ENCODE measurements at regions not wholly inside any gene's neighbourhood (a gene's known extent, or its start where the extent isn't known, plus 50 kb on each side); places are given as distances from the start of the nearest gene placed in this dataset.

- Histone ChIP-seq H3K27ac (no peak overlapping the region), H3K36me3 (no peaks in the 10 kb centered on the region), H3K4me3 (no peak overlapping the region), H3K9me3 (no peaks in the 10 kb centered on the region), H3K27me3 (no peaks in the 10 kb centered on the region), H3K4me1 (no peaks in the 10 kb centered on the region)
- TF ChIP-seq, protein P1, sequence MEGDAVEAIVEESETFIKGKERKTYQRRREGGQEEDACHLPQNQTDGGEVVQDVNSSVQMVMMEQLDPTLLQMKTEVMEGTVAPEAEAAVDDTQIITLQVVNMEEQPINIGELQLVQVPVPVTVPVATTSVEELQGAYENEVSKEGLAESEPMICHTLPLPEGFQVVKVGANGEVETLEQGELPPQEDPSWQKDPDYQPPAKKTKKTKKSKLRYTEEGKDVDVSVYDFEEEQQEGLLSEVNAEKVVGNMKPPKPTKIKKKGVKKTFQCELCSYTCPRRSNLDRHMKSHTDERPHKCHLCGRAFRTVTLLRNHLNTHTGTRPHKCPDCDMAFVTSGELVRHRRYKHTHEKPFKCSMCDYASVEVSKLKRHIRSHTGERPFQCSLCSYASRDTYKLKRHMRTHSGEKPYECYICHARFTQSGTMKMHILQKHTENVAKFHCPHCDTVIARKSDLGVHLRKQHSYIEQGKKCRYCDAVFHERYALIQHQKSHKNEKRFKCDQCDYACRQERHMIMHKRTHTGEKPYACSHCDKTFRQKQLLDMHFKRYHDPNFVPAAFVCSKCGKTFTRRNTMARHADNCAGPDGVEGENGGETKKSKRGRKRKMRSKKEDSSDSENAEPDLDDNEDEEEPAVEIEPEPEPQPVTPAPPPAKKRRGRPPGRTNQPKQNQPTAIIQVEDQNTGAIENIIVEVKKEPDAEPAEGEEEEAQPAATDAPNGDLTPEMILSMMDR (IDR thresholded peaks at IDR 0.05), result no peak
- TF ChIP-seq POLR2A (IDR thresholded peaks at IDR 0.05), result no peak
- intact Hi-C loops (cut with DNase I), result no loop called here
- ATAC-seq (no peak), DNase-seq (no peak)
Observed at GRCh38 chr1:70667494-70668170, 256.6 kb downstream of the CTH start.

DNA sequence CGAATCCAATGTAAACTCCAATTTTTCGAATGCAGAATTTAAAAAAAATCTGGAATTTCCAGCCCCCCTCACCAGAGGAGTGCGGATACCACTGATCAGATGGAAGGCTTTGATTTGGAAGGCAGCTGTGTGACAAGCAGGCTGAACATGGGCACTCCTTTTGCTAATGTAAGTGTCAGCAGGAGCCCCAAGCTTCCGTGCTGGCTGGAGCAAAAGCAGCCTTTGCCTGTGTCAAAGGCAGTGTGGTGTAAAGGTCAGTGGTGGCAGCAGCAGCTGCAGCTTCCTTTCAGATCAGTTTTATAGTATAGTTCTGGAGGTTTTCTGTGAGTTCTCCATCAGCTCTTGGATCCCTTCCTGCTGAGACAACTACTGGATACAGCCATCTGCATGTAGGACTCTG lies 259.9 kb downstream of the CTH start:
- TF ChIP-seq, protein P1 (IDR thresholded peaks at IDR 0.05), result no peak
- no peak for TF ChIP-seq POLR2A (IDR thresholded peaks at IDR 0.05)
- H3K9me3 ChIP-seq, result no peaks in the 10 kb centered on the region
- intact Hi-C loops (cut with DNase I), result no loop called here
- H3K4me3 ChIP-seq, result no peak overlapping the region
- ATAC-seq, result no peak
- no peaks in the 10 kb centered on the region for H3K27me3 ChIP-seq
- WGBS (ENCODE audit: insufficient coverage, low coverage, low lambda C conversion rate, missing lambda C conversion rate), result 66% methylated on average over 3 of the region's 4 CpGs
- no peak overlapping the region for H3K27ac ChIP-seq
- no peaks in the 10 kb centered on the region for H3K36me3 ChIP-seq
- H3K4me1 ChIP-seq, result no peaks in the 10 kb centered on the region
- no peak for DNase-seq

DNA sequence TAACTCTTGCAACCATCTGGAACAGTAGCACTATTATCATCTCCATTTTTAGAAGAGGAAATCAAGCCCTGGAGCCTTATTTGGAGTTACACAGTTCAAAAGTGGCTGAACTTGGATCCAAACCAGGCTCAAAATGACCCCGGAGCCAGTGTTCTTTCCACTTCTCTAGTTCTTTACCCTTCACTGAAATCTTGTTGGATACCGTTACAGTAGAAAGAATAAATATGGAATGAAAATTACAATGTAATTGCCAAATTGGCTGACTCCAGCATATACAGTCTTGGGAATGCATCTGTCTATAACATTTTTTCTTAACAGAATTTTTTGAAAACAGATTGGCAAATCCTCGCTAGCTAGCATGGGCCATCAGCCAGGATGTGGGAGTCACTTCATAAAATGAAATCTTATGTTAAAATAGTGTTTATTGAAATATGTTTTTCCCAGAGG lies 261.4 kb downstream of the CTH start:
- Histone ChIP-seq H3K4me1 (no peaks in the 10 kb centered on the region), H3K36me3 (no peaks in the 10 kb centered on the region), H3K9me3 (no peaks in the 10 kb centered on the region), H3K4me3 (no peak overlapping the region), H3K27me3 (no peaks in the 10 kb centered on the region), H3K27ac (no peak overlapping the region)
- WGBS (ENCODE audit: insufficient coverage, low coverage, low lambda C conversion rate, missing lambda C conversion rate), result 68% methylated on average over 3 of the region's 3 CpGs
- TF ChIP-seq, protein P1 (IDR thresholded peaks at IDR 0.05), result no peak
- no peak for TF ChIP-seq POLR2A (IDR thresholded peaks at IDR 0.05)
- ATAC-seq, result no peak
- intact Hi-C loops (cut with DNase I), result no loop called here
- no peak for DNase-seq

GRCh38 chr1:70674941-70675685 lies 264.0 kb downstream of the CTH start:
- no peak overlapping the region for H3K27ac ChIP-seq
- no peaks in the 10 kb centered on the region for H3K36me3 ChIP-seq
- TF ChIP-seq, protein P1 (IDR thresholded peaks at IDR 0.05), result no peak
- no peak for TF ChIP-seq POLR2A (IDR thresholded peaks at IDR 0.05)
- WGBS (ENCODE audit: insufficient coverage, low coverage, low lambda C conversion rate, missing lambda C conversion rate), result 60% methylated on average over 3 of the region's 3 CpGs
- intact Hi-C loops (cut with DNase I), result no loop called here
- ATAC-seq (no peak), DNase-seq (no peak)
- no peaks in the 10 kb centered on the region for H3K4me1 ChIP-seq
- no peak overlapping the region for H3K4me3 ChIP-seq
- no peaks in the 10 kb centered on the region for H3K9me3 ChIP-seq
- H3K27me3 ChIP-seq, result no peaks in the 10 kb centered on the region
